ENCODE measurements at regions not wholly inside any gene's neighbourhood (a gene's known extent, or its start where the extent isn't known, plus 50 kb on each side); places are given as distances from the start of the nearest gene placed in this dataset.

DNA sequence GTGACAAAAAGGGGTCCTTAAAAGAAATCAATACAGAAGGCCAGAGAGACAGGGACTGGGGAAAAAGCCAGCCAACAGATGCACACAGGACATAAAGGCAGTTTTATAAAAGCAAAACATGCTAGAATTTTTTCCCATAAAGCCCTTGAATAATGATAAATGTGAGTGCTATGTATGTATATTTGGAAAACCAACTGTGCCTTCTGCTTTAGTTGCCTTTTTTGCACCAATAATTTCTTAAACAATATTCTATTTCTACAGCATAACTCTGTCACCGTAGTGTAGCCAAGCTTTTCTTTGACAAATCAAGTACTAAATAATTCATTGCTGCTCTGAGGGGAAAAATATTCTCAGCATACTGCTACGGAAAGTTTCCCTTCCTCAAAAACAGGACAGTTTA, 730.6 kb upstream of the NRSN1 start:
- DNase-seq = no peak

DNA sequence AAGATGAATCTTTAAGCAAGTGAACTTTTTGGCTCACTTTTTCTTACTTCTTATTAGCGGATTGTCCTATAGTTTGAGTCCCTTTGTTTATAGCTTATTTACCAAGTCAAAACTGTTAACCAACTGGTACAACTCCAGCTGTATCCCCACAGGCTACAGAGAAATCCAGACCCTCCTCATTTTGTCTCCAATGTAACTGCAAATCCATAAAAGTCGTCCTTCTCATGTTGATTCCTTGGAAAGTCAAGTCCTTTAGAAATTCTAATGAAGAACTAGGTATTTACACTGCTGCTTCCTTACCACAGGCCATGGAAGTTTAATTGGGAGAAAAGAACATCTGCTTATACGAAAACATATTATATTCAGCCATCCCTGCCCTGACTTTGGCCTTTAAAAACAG, 729.1 kb upstream of the NRSN1 start:
- no peak for DNase-seq

DNA sequence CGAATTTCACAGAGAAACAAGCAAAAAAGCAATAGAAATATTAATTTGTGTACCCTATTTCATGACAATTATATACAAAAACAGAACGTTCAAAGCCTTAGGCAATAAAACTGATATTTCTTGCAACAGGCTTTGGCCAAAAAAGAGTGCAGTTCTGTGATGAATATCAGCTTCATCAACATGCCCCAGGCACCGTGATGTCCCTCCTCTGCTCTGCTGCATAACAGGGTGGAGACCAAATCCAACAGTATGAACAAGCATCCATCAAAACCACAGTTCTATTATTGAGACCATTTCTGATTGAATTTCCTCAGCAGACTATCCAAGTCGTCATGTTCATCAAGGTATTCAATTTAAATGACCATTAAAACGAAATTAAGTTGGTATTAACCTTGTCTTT, 722.6 kb upstream of the NRSN1 start:
- no peak for DNase-seq

DNA sequence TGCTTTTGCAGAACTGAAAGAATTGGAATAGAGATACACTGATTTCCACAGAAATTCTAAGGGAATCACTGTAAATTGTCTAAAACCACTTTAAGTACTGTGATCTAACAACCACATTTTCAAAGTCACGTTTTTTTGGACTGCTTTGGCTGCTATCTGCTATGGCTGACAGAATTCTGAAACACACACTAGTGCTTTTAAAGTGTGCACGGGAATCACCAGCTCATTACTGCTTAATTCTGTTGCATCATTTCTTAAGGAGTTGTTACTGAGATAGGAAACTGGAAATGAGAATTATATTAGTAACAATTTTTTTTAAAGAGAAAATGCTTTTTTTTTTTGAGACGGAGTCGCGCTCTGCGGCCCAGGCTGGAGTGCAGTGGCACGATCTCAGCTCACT, 716.5 kb upstream of the NRSN1 start:
- no peak for DNase-seq

DNA sequence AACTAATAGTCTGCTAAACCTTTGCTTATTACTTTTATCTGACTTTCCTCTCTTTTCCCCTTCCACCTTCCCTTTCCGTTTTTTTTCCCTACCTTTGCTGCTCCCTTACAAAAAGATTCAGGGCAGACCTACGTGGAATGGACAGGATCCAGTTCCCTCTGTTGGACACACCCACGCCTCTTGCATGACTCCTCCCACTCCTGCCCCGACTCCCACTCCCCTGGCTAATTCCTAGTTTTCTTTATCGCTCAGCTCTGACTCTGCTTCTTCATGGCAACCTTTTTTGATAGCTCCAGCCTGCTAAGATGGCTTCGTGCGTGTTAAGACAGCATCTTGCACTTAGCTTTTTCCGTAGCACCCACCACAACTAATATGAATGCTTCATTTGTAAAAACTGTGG, 715.6 kb upstream of the NRSN1 start:
- DNase-seq = no peak

DNA sequence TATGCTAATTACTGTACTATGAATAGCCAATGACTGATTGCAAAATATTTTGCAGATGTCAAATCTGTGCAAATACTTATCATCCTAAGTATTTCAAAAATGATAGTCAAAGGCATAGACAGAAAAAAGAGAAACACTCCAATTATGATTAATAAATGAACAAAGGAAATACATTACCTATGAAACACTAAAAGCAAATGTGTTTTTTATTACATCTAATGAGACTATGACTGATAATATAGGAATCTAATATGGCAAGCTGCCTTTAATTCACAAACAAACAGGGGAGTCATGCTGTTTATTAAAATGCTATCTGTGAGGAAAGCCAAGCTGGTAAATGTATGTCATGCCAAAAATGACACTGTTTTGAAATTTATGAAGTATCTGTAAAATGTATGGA, 713.2 kb upstream of the NRSN1 start:
- DNase-seq = no peak

DNA sequence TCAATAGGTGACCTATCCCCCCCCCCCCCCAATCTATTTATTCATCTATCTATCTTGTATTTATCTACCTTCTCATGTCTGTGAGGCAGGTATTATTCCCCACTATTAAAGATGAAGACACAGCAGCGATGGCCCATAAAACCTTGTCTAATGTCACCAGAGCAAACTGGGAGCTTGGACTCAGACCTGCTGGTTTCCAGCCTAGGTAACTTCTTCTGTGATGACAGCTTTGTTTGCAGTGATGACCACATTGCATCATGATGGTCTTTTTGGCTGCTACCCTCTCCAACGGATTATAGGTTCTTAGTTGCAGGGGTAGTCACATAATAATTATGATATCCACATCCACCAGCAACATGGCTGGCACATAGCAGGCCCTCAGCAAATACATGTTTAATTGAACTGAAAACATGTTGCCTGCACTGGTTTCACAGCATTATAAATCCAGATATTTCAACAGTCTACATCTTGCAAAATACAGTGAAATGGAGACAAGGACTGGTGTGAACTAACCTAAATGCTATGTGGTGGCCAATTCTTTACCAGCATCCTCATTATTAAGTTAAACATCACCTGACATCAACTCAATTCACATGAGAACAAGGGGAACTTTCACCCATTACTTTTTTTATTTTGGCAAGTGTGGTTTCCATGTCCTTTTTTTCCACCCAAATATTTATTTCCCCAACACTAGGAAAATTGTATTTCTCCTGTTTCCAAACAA, 712.5 kb upstream of the NRSN1 start:
- DNase-seq = no peak

DNA sequence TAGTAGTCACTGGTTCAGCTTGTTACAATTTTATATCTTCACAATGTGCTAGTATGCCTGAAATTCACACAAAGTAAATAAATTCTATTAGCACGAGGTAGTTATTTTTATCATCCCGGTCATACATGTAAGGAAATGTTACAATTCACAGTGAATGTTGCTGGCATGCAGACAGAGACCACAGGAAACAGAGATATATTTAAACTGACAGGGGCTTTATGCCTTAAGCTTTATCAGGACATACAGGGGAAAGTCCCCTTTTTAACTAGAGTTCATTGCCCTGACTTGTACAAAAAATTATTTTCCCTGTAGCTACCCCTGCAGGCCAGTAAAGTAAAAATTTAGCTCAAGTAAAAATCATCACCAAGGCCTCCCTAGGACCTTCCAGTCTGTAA, 712.0 kb upstream of the NRSN1 start:
- DNase-seq = no peak

DNA sequence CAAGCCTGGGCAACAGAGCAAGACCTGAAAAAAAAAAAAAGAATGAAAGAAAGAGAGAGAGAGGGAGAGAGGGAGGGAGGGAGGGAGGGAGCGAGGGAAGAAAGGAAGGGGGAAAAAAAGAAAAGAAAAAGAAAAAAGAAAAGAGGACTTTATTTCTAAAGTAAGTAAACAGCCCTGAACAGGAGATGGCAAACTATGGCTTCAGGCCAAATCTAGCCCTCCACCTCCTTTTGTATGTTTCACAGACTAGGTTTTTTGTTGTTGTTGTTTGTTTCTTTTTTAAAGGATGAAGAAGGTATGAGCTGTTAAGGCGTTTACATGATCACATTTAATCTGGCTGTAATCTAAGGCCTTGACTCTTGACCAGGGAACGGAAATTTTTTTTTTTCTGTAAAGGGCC, 711.1 kb upstream of the NRSN1 start:
- DNase-seq = no peak

DNA sequence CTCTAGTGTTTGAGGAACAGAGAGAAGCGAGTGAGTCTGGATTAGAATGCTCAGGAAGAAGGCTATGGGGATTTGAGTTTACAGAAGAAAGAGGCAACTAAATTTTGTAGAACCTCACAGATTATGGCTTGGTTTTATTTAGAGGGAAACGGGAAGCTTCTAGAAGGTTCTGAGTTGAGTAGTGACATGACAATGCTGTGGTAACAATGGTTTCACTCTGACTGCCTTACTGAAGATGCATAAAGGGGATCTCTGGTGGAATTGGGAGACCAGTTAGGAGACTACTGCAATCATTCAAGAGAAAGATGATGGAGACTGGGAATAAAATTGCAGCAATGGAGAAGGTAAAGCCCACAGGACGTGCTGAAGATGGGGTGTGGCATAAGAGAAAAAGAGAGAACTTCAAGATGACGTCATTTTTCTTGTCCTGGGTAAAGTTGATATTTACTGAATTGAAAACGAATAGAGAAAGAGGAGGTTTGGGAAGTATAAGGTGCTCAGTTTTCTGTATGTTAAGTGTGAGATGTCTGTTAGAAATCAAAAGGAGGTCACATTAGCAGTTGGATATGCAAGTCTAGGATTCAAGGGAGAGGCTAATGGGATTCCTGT, 710.1 kb upstream of the NRSN1 start:
- no peak for DNase-seq

DNA sequence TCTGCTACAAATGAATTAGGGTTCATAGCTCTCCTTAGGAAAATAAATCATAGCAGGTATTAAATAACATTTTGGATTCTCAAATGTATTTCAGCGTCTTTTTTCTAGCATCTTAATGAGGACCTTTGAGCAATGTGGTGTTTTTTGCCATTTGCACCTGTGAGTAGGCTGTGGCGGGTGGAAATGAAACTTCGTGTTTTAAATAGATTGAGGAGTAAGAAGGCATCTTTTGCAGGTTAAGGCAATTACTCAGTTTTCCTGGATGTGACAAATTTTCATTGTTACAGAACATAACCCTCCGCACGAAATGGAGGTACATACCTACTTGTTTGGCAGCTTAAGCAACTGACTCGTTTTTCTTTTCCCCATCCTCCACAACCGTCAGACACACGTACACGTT, 708.9 kb upstream of the NRSN1 start:
- no peak for DNase-seq

DNA sequence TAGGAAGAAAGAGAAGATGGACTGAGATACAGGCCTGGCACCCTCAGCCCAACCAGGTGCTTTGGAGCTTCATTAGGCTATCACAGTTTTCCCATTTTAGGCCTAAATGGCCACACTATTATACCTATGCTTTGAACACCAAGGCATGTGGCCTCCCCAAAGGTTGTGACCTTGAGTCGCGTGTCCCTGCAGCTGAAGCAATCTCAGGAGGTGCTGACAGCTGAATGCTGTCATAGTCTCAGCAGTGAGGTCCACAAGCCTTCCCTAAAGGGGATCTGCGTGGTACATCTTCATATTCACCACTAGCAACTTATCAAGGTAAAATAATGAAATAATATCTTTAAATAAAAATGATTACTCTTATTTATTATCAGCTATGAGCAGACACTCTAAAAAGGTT, 707.9 kb upstream of the NRSN1 start:
- DNase-seq = no peak

DNA sequence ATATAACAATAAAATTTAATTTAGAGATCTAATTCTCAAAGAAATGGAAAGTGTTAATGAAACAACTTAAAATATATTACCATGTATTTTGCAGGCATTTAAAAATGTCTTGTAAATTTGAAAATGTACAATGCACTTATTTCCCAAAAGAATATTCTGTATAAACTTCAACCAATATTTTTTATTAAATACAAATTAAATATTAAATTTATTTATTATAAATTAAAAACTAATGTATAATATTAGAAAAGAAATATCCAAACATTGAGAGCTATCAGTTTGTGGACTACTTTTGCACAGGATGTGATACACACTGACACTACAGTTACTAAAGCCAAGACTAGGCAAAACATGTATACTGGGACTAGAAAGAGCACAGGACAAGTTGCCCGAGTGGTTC, 707.0 kb upstream of the NRSN1 start:
- no peak for DNase-seq

DNA sequence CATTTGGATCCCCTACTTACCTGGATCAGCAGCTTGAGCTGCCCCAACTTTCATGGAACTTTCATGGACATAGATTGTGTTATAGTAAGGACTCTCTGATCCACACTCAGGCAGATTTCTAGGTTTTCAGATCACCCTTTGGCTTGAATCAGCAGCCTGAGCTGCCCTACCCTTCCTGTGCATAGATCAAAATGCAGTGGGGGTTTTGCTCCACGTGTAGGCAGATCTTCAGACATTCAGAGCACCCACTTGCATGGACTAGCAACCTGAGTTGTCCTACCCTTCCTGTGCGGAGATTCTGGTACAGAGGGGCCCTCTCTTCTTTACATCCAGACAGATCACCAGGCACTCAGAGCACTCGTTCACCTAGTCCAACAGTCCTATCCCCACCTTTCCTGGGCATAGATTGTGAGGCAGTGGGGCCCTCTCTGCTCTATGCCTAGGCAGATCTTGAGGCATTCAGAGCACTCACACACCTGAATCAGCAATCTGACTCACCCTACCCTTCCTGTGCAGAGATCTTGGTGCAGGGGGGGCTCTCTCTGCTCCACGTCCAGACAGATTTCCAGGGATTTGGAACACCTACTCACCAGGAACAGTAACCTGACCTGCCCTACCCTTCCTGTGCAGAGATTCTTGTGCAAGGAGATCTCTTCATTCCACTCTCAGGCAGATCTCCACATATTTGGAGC, 705.2 kb upstream of the NRSN1 start:
- no peak for DNase-seq

DNA sequence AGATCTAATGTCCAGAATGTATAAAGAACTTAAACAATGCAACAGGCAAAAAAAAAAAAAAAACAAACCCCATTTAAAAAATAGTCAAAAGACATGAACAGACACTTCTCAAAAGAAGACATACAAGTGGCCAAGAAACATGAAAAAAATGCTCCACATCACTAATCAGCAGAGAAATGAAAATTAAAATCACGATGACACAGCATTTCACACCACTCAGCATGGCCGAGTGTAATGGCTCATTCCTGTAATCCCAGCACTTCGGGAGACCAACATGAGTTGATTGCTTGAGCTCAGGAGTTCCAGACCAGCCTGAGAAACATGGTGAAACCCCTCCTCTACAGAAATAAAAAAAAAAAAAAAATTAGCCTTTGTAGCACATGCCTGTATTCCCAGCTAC, 701.4 kb upstream of the NRSN1 start:
- DNase-seq = no peak

DNA sequence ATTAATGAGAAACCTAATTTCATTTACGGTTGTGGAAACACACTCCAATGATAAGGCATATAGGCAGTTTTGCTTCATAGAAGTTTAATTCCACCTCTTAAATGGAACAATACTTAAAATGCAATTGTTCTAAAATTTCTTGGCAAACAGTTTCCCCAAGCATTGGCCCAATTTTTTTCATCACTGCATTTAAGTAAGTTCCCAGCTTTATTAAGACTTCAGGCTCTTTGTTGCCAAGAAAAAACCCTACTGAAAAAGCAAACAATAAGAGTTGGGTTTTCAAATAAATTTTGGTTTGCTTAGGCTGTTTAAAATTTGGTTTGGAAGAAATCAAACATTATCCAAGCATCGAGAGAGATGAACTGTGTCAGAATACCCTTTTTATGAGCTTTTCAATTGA, 690.9 kb upstream of the NRSN1 start:
- no peak for DNase-seq

DNA sequence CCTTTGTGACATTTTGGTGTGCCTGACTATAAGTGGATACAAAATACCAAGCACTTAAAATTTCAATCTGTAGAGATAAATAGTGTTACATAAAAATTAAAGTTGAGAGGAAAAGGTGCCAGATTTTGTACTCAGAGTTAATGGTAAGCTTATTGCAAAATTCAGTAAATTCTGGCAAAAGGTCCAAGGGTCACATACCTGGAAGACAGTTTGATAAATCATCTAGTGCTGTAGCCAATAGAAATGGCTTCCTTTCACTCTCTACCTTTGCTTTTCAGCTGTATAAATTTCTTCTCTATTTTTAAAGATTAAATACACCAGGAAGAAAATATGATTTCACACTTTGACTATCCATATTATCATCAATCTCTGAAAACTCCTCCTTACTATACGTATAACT, 690.2 kb upstream of the NRSN1 start:
- DNase-seq = no peak

DNA sequence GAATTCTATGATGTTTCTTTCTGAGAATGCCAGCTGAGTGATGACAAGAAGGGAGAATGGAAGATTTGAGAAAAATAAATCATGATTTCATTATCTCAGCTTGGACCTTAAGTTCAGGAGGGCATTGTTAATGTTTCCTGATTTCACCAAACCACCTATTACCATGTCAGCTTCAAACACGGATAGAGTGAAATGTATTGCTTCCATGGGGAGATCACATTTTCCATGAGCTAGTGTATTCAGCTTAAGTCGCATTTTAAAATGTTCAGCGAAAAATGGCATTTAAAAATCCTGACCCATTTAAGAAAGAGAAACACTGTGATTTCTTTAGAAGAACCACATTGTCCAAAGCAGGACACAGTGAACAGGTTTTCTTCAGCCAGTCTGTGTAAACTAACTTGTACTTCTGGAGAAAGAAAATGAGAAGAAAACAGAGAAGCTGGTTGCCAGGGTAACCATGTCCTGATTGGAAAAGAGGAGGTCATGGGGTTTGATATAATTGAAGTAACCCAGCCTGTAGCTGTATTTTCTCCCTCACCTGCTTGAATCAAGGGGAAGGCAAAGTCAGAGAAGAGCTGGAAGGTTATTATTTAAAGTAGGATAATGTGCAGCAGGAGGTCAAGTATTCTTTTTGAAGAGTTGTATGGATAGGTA, 684.1 kb upstream of the NRSN1 start:
- no peak for DNase-seq

DNA sequence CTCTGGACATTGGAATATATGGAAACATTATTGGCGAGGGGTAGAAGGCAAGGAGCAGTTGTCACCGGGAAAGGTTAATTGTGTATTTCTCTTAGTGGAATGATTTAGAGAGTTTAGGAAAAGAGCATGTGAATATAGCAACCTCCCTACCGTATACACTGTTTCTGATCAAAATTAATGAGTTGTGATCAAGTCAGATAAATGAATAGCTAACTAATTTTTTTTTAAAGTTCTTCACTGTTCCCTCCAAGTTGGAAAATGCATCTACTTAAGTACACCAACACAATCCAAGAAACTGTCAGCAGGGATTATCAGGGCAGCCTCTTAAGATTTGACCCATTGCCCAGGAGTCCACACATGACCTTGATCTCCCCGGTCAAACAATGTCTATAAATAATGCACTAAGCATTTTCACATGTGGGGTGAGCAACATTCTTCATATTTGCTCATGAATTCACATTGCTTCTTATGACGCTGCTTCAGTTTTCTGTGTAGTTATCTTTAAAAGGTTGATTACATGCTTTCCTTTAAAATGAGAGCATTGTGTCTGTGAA, 680.8 kb upstream of the NRSN1 start:
- no peak for DNase-seq

DNA sequence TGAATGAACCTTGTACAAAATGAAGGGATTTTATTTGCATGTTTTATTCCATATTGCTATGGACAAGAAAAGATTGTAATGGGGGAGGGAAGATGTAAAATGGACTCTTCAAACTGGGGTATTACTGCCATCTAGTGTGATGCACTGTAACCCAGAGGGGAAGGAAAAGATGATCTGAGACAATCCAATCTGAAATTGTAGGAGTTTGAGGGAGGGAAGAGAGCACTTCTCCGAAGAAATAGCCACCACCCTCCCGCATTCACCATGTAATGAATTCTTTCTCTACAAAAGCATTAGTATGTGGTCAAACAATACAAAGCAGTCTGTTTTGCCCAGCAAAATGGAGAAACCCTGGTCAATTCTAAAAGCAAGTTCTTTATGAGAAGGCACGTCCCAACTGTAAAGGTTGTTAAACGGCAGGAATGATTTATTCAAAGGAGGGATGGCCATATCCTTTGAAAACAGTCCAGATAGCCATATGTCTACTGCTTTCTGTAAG, 679.5 kb upstream of the NRSN1 start:
- DNase-seq = peak; percentile 40

DNA sequence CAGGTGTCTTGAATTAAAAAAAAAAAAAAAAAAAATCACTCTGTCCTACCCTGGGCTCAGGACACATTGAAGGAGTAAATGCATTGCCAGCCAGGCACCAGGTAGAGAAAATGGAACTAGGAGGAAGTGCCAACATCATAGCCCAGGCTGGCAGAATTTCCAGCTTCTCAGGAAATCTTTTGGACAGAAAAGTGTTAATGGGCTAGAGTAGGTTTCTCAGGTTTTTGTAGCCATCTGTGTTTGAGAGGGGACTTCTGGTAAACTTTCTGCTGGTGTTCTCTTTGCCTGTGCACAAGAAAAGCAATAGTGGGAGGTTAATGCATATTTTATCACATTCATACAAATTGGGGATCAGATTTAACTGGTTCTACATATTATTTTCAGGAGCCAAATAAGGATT, 678.3 kb upstream of the NRSN1 start:
- no peak for DNase-seq

DNA sequence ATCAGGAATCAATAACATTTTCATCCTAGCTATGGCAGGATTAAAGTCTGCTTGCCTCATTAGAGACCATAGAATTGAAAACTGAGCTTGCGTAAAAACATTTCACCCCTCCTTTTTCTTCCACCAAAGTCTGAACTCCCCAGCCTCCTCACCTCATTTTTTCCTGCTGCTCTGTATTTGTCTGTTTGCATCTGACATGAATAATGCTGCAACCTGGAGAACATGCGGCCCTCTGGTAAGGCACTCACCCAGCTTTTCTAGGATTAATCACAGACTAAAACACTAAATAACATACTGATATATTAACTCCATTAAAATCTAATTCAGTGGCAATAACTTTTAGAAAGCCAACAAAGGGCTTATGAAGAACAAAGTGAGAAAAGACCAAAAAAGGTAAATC, 677.7 kb upstream of the NRSN1 start:
- DNase-seq = no peak
